H1 (cell line): ENCODE measurements at regions not wholly inside any gene's neighbourhood (a gene's known extent, or its start where the extent isn't known, plus 50 kb on each side); places are given as distances from the start of the nearest gene placed in this dataset.

ENCODE experiments used
- CTCF ChIA-PET: fragments of 300-600 bp; sonication (Branson Sonifier 250); formaldehyde crosslinking; loops from one replicate; lab custom pipeline; 2021; ENCODE audit not compliant: partially characterized antibody; lab: Charles Lee
- POLR2A ChIA-PET: fragments of 300-600 bp; sonication (Branson Sonifier 250); formaldehyde crosslinking; loops from one replicate; lab custom pipeline; 2021; ENCODE audit warnings: inconsistent platforms; ENCODE audit not compliant: partially characterized antibody; lab: Charles Lee
- DNase-seq, 2 experiments: peaks; one replicate each; pipeline versions ENCODE4 v3.0.0 to v3.0.0-alpha.2; 2010 to 2022; ENCODE audit warnings: low spot score in 2 of 2, low read depth in 1 of 2, mixed read lengths in 1 of 2
- FAIRE-seq: peaks from 2 replicates; lab custom pipeline; 2011; peaks lifted over from hg19 to GRCh38; lab: Jason Lieb, UNC
- H2AFZ ChIP-seq: 2 replicates; pipeline ENCODE4 v1.8.1; 2012; ENCODE audit warnings: low read length, inconsistent platforms
- H2AK5ac ChIP-seq: 2 replicates; pipeline ENCODE4 v1.6.1; 2013; ENCODE audit warnings: low read depth, low read length
- H2BK120ac ChIP-seq: replicated peaks from 2 replicates; pipeline ENCODE3; 2013; ENCODE audit warnings: low read depth, low read length, inconsistent platforms
- H2BK12ac ChIP-seq: 2 replicates; pipeline ENCODE4 v1.6.1; 2013; ENCODE audit warnings: low read depth, low read length
- H2BK15ac ChIP-seq: 2 replicates; pipeline ENCODE4 v1.6.1; 2013; ENCODE audit warnings: low read length
- H2BK20ac ChIP-seq: 2 replicates; pipeline ENCODE4 v1.6.1; 2013; ENCODE audit warnings: low read length
- H2BK5ac ChIP-seq: 2 replicates; pipeline ENCODE4 v1.6.1; 2013; ENCODE audit warnings: low read depth, low read length
- H3K14ac ChIP-seq: 2 replicates; pipeline ENCODE4 v1.6.1; 2013; ENCODE audit warnings: inconsistent platforms; ENCODE audit not compliant: insufficient read length
- H3K18ac ChIP-seq: 2 replicates; pipeline ENCODE4 v1.6.1; 2013; ENCODE audit warnings: low read length; ENCODE audit errors: extremely low read depth
- H3K23ac ChIP-seq: 2 replicates; pipeline ENCODE4 v1.6.1; 2013; ENCODE audit warnings: inconsistent platforms; ENCODE audit not compliant: insufficient read length
- H3K23me2 ChIP-seq: 2 replicates; pipeline ENCODE4 v1.6.1; 2013; ENCODE audit warnings: low read depth, low read length
- H3K27ac ChIP-seq: 2 replicates; pipeline ENCODE4 v1.6.1; 2011; ENCODE audit warnings: low read depth, low read length, inconsistent platforms
- H3K27me3 ChIP-seq, 4 experiments: replicated peaks in 1 of 4; 1 replicate in 1 of 4; 2 replicates in 3 of 4; pipeline versions ENCODE4 v1.6.1 to v1.8.1; 2011 to 2013; ENCODE audit warnings: low read length in 3 of 4, mild to moderate bottlenecking in 3 of 4, inconsistent platforms in 2 of 4, mixed read lengths in 2 of 4, moderate library complexity in 1 of 4; ENCODE audit not compliant: control insufficient read depth in 3 of 4, insufficient read depth in 3 of 4; ENCODE audit errors: extremely low read depth in 1 of 4
- H3K36me3 ChIP-seq, 4 experiments: 2 replicates each; pipeline versions ENCODE4 v1.6.1 to v1.8.1; 2011 to 2013; ENCODE audit warnings: mild to moderate bottlenecking in 4 of 4, low read length in 3 of 4, moderate library complexity in 2 of 4, control low read depth in 1 of 4, inconsistent platforms in 1 of 4; ENCODE audit not compliant: insufficient read depth in 4 of 4, control insufficient read depth in 2 of 4
- H3K4ac ChIP-seq: replicated peaks from 2 replicates; pipeline ENCODE3; 2013; ENCODE audit warnings: low read length, low read depth, mixed read lengths, inconsistent platforms; ENCODE audit not compliant: insufficient read length
- H3K4me1 ChIP-seq, 4 experiments: replicated peaks in 1 of 4; 1 replicate in 1 of 4; 2 replicates in 3 of 4; pipeline versions ENCODE4 v1.6.1 to v1.8.1; 2011 to 2013; ENCODE audit warnings: low read length in 3 of 4, inconsistent platforms in 2 of 4, mixed read lengths in 1 of 4; ENCODE audit not compliant: insufficient read depth in 4 of 4, control insufficient read depth in 3 of 4
- H3K4me2 ChIP-seq, 2 experiments: 2 replicates each; pipeline versions ENCODE4 v1.6.1 to v1.8.1; 2011 to 2013; ENCODE audit warnings: low read depth in 2 of 2, low read length in 2 of 2, control low read depth in 1 of 2, inconsistent platforms in 1 of 2, mild to moderate bottlenecking in 1 of 2; ENCODE audit not compliant: insufficient read depth in 1 of 2
- H3K4me3 ChIP-seq, 4 experiments: fragments of 200-600, 300-600 bp in 1 of 4; sonication (generic), shearing (Covaris generic), sonication (Bioruptor Twin) in 1 of 4; 2 replicates each; pipeline versions ENCODE4 v1.5.1 to v1.8.1; 2011 to 2016; ENCODE audit warnings: low read length in 4 of 4, low read depth in 3 of 4, control low read depth in 2 of 4, inconsistent platforms in 2 of 4, mild to moderate bottlenecking in 2 of 4, mixed read lengths in 1 of 4, moderate library complexity in 1 of 4; ENCODE audit not compliant: insufficient read depth in 2 of 4; ENCODE audit errors: extremely low read depth in 1 of 4
- H3K56ac ChIP-seq: replicated peaks from 2 replicates; pipeline ENCODE3; 2013; ENCODE audit warnings: low read depth, mild to moderate bottlenecking, mixed read lengths, low read length, inconsistent platforms; ENCODE audit not compliant: insufficient read length
- H3K79me1 ChIP-seq: 2 replicates; pipeline ENCODE4 v1.6.1; 2013; ENCODE audit warnings: low read depth, low read length, control low read depth
- H3K79me2 ChIP-seq, 2 experiments: 2 replicates each; pipeline versions ENCODE4 v1.6.1 to v1.8.1; 2012 to 2013; ENCODE audit warnings: low read length in 2 of 2, mild to moderate bottlenecking in 2 of 2, inconsistent platforms in 1 of 2; ENCODE audit not compliant: insufficient read depth in 2 of 2, control insufficient read depth in 1 of 2
- H3K9ac ChIP-seq, 4 experiments: replicated peaks in 1 of 4; 1 replicate in 1 of 4; 2 replicates in 3 of 4; pipeline versions ENCODE4 v1.6.1 to v1.8.1; 2011 to 2013; ENCODE audit warnings: low read depth in 3 of 4, low read length in 3 of 4, control low read depth in 2 of 4, mild to moderate bottlenecking in 2 of 4, moderate library complexity in 2 of 4, inconsistent platforms in 1 of 4; ENCODE audit errors: extremely low read depth in 1 of 4
- H3K9me3 ChIP-seq, 2 experiments: 2 replicates each; pipeline versions ENCODE4 v1.6.1 to v1.8.1; 2012 to 2013; ENCODE audit warnings: mild to moderate bottlenecking in 2 of 2, moderate library complexity in 2 of 2, control low read depth in 1 of 2, inconsistent platforms in 1 of 2, low read depth in 1 of 2, low read length in 1 of 2, mixed read lengths in 1 of 2; ENCODE audit not compliant: insufficient read depth in 2 of 2
- H4K20me1 ChIP-seq, 2 experiments: replicated peaks in 1 of 2; 2 replicates each; pipeline versions ENCODE3 to v1.8.1; 2011 to 2013; ENCODE audit warnings: inconsistent platforms in 2 of 2, low read length in 2 of 2, mild to moderate bottlenecking in 1 of 2; ENCODE audit not compliant: insufficient read depth in 2 of 2, control insufficient read depth in 1 of 2
- H4K5ac ChIP-seq: 2 replicates; pipeline ENCODE4 v1.6.1; 2013; ENCODE audit warnings: low read length, low read depth, mixed read lengths, inconsistent platforms; ENCODE audit not compliant: insufficient read length
- H4K8ac ChIP-seq: 2 replicates; pipeline ENCODE4 v1.8.0; 2013; ENCODE audit warnings: mild to moderate bottlenecking, moderate library complexity, low read length, inconsistent platforms; ENCODE audit not compliant: insufficient read depth; ENCODE audit errors: extremely low read depth
- H4K91ac ChIP-seq: replicated peaks from 2 replicates; pipeline ENCODE3; 2013; ENCODE audit warnings: low read length, mixed read lengths, inconsistent platforms; ENCODE audit not compliant: insufficient read length
- CHD2 ChIP-seq: IDR thresholded peaks from 2 replicates; pipeline ENCODE4 v1.6.1; 2012; ENCODE audit warnings: low read length, improper control_type of control experiment
- JUN ChIP-seq: IDR thresholded peaks from 2 replicates; pipeline ENCODE4 v1.6.1; 2011; ENCODE audit warnings: low read depth, mild to moderate bottlenecking, improper control_type of control experiment, low read length
- KDM4A ChIP-seq: IDR thresholded peaks from one replicate; pipeline ENCODE4 v1.7.1; 2012; ENCODE audit warnings: low read depth, mild to moderate bottlenecking, moderate library complexity, low read length, inconsistent platforms; ENCODE audit not compliant: severe bottlenecking
- PHF8 ChIP-seq: fragments of 200-600 bp; sonication (generic); conservative IDR thresholded peaks from 2 replicates; pipeline ENCODE4 v1.7.1; 2012; ENCODE audit warnings: low read depth, mild to moderate bottlenecking, inconsistent platforms, low read length, moderate library complexity
- POU5F1 ChIP-seq: IDR thresholded peaks from 2 replicates; pipeline ENCODE4 v1.6.1; 2011; ENCODE audit warnings: low read depth, mild to moderate bottlenecking, low read length, moderate library complexity
- RNF2 ChIP-seq: fragments of 200-900, 300-1000 bp; sonication (generic); IDR thresholded peaks from 2 replicates; pipeline ENCODE4 v1.7.1; 2016; ENCODE audit warnings: borderline replicate concordance, low read depth, mild to moderate bottlenecking, antibody characterized with exemption, low read length; ENCODE audit not compliant: poor library complexity, severe bottlenecking; ENCODE audit errors: missing control alignments
- SP1 ChIP-seq: IDR thresholded peaks from 2 replicates; pipeline ENCODE4 v1.6.1; 2011; ENCODE audit warnings: low read depth, low read length
- SP2 ChIP-seq: IDR thresholded peaks from 2 replicates; pipeline ENCODE4 v1.6.1; 2012; ENCODE audit warnings: mild to moderate bottlenecking, low read length, inconsistent platforms
- SP4 ChIP-seq: IDR thresholded peaks from 2 replicates; pipeline ENCODE4 v1.6.1; 2012; ENCODE audit warnings: low read length, inconsistent platforms
- TF ChIP-seq, protein P1 (sequence below), 3 experiments: IDR thresholded peaks; 1 replicate in 2 of 3; 2 replicates in 1 of 3; pipeline versions ENCODE4 v1.5.1 to v1.6.1; 2011; ENCODE audit warnings: low read length in 3 of 3, mild to moderate bottlenecking in 3 of 3, inconsistent platforms in 2 of 3, low read depth in 1 of 3, moderate library complexity in 1 of 3; ENCODE audit not compliant: insufficient read depth in 1 of 3; ENCODE audit errors: control extremely low read depth in 1 of 3

DNA sequence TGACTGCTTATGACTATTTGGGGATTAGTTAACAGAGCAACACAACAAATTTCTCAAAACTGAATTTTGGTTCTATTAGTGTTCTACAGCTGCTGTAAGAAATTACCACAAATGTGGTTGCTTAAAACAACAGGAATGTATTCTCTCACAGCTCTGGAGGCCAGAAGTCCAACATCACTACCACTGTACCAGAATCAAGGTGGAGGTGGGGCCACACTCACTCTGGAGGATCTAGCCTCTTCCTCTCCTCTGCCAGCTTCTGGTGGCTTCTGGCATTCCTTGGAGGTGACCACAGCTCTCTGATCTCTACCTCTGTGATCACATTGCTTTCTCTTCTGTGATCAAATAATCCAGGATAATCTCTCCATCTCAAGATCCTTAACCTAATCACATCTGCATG is 194.7 kb upstream of the BMPER start:
- Histone ChIP-seq H2BK120ac (no peak overlapping the region), H2BK5ac (no peak overlapping the region), H3K14ac (no peak overlapping the region), H4K20me1 (no peaks in the 10 kb centered on the region), H3K4me1 (peaks cover 0 to 20% (median 14%) of the 10 kb centered on the region in 4 experiments; a peak in 5 of 7 replicates), H3K18ac (no peak overlapping the region), H2BK20ac (no peak overlapping the region), H3K36me3 (no peaks in the 10 kb centered on the region), H3K23ac (no peak overlapping the region), H3K9me3 (no peaks in the 10 kb centered on the region), H3K9ac (no peak overlapping the region), H2AFZ (no peak overlapping the region), H4K8ac (no peak overlapping the region), H4K5ac (no peak overlapping the region), H3K27ac (no peak overlapping the region), H3K4me2 (no peak overlapping the region), H3K79me2 (no peaks in the 10 kb centered on the region), H3K4me3 (no peak overlapping the region), H4K91ac (no peak overlapping the region), H3K79me1 (no peaks in the 10 kb centered on the region), H3K4ac (no peak overlapping the region), H3K23me2 (no peaks in the 10 kb centered on the region), H2BK15ac (no peak overlapping the region), H3K56ac (no peak overlapping the region), H2AK5ac (no peak overlapping the region), H3K27me3 (peaks cover 0 to 2% (median 0%) of the 10 kb centered on the region in 4 experiments; a peak in 1 of 7 replicates), H2BK12ac (no peak overlapping the region)
- CTCF ChIA-PET = interaction anchor here (0.8 to 3.1 kb wide), 6 partner anchors 25 to 252 kb away, joined by 3 to 7 read pairs (median 3); no protein-coding TSS in a partner anchor
- TF ChIP-seq KDM4A (no peak), SP2 (no peak), JUN (no peak), RNF2 (no peak), SP4 (no peak), PHF8 (no peak), SP1 (no peak), CHD2 (no peak), POU5F1 (no peak)
- TF ChIP-seq, protein P1, sequence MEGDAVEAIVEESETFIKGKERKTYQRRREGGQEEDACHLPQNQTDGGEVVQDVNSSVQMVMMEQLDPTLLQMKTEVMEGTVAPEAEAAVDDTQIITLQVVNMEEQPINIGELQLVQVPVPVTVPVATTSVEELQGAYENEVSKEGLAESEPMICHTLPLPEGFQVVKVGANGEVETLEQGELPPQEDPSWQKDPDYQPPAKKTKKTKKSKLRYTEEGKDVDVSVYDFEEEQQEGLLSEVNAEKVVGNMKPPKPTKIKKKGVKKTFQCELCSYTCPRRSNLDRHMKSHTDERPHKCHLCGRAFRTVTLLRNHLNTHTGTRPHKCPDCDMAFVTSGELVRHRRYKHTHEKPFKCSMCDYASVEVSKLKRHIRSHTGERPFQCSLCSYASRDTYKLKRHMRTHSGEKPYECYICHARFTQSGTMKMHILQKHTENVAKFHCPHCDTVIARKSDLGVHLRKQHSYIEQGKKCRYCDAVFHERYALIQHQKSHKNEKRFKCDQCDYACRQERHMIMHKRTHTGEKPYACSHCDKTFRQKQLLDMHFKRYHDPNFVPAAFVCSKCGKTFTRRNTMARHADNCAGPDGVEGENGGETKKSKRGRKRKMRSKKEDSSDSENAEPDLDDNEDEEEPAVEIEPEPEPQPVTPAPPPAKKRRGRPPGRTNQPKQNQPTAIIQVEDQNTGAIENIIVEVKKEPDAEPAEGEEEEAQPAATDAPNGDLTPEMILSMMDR (IDR thresholded peaks at IDR 0.05; ENCODE audit: control extremely low read depth in 1 of 3, insufficient read depth in 1 of 3, low read depth in 1 of 3, low read length in 3 of 3) = no peak
- FAIRE-seq (no peak), DNase-seq (no peak)
- POLR2A ChIA-PET = no interaction called here
